NCI-H1105 treated with DMSO at 0.1 percent for 48 hours (cell line): ENCODE measurements at regions not wholly inside any gene's neighbourhood (a gene's known extent, or its start where the extent isn't known, plus 50 kb on each side); places are given as distances from the start of the nearest gene placed in this dataset.

Experiments used
- DNase-seq: peaks from one replicate; lab custom pipeline; 2025; lab: John Stamatoyannopoulos, UW

DNA sequence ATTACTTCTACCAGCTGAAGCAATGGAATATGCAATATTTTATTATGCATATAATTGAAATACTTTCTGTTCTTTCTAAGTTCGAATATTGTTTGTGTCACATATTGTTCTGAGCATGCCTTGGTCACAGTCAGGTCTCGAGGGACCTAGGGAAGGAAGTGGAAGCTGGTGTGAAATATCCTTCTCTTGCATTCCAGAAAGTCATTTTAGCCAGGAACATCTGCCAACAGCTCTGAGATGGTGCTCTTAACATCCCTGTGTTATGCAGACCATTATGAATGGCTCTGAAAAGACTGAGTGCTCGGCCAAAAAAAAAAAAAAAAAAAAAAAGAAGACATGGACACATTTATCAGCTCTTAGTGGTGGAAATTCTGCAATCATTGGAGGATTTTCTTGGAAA, 132.7 kb upstream of the JAG1 start:
- DNase-seq, result no peak

DNA sequence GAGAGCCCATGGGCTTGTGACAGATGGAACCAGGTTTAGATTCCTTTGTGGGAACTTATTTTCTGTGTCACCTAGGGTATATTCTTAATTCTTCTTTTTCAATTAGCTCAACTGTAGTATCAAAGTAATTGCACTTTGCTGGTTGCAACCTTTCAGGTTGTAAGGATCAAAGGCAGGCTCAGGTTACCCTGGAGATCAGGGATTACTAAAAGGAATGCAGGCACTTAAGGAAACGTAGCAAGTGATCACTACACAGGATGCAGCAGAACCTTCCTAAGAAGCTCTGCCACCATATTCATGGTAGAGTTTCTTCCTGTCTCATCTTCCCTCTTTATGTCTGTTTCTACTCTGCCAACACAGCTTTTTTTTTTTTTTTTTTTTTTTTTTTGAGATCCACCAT, 133.2 kb upstream of the JAG1 start:
- DNase-seq, result no peak

DNA sequence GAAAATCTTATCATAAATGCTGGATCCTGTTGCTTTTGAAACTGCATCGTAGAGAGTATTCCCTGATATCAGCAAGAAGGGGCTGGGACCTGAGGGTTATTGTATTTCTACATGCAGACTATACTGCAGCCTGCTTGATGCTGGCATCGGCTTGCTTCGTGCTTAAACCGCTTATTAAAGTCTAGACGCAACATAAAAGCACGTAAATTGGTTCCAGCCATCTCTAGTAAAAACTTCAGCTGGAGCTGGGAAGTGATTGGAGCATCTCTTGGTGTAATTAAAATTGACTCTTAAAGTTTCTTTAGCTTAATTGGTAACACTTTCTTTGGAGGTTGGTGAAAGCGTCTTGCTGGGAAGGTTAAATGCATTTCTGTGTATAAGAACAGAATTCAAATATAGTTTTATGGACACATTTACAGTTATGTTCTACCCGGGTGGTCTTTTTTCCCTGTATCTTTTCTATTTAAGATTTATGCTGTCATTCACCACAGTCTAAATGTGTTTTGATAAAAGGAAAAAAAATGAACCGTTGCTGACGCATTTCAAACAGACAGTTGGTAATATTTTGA, 139.0 kb upstream of the JAG1 start:
- no peak for DNase-seq

DNA sequence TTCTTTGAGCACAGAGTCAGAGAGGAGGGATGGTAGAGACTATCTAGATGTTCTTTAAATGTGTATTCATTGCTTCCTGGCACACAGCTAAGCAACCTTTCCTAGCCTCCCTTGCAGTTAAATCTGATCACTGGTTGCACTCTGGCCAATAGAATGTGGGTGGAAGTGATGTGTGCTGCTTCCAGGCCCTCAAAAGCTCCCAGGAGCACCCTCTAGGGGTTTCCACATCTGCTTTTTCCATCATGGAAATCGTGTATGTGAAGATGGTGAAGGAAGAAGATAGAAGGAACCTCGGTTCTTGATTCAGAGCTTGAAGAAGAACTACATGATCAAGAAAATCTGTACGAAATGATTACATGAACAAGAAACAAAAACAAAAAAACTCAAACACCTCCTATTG, 149.8 kb upstream of the JAG1 start:
- no peak for DNase-seq

DNA sequence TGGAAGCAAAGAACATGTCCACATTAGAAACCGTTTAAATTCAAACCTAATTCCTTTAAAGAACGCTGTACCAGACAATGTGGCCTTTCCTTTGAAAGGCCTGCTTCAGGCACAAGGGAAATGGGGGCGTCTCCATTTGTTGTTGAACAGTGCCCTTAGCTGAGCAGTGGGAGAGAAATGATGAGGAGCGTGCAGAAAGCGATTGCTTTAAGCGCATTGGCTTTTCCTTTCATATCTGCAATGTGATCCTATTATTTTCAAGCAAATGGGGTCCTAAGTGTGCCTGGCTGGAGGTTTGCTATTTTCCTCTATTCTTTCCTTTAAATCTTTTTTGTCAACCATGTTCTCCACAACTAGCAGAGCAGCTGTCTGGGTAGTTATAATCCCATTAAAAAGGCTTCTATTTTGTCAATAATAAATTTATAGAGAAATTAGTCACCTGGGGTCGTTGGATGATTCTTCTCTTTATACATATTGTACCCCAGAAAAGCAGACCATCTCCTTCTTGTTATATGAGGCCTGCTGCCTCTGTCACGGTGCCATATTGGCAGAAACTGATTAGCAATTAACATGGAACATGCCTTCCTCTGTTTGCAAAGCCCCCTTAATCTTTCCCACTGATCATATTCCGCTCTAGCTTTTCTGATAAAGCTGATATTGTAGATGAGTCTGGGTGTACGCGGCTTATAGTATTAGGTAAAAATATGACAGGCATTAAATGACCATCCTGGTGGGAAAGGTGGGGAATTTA, 151.1 kb upstream of the JAG1 start:
- DNase-seq, result no peak

DNA sequence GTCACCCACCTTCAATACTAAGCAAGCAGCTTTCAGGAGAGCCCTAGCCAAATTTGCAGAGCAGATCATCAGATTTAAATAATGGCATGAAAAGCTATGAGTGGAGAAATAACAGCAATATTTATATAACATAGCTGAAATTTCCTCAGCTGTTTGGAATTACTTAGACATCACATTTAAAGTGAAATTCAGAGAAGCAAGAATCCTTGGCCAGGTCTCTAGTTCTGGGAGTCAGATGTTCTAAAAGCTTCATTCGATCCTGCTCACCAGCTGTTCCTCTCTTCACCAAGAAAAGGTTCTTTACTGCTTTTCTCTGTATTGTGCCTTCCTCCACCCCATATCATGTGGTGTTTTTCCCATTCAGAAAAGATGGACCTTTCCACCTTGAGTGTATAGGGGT, 152.3 kb upstream of the JAG1 start:
- no peak for DNase-seq

DNA sequence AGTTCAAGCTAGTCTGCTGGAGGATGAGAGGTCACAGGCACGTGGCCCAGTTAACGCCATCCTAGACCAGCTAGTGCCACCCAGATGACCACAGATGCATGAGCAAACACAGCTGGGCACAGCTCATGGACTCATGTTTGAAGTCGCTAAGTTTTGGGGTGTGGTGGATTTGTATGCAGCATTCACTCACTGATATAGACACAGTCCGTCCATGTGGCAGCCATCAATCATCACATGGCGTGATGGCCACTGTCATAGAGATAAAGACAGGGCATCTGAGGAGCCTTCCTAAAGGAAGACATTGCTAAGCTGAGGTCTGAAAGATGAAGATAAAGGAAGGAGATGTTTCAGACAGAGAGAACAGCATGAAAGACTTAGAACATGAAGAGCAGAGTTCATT, 154.4 kb upstream of the JAG1 start:
- no peak for DNase-seq

DNA sequence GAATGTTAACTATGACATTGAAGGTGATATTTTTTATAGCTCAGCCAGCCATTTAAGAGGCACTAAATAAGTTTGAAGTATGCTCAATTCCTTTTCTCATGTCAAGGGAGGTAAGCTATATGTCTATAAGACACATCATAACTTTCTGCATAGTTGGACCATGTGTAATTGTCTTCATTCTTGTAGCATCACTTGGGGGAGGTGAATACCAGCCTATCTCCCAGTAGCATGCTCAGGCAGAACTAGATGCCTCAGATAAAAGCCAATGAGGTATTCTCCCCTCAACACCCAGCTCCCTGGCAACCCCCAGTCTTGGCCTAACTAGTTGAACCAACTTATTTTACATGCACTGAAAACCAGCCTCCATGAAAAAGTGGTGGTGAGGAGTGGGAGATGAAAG, 158.3 kb upstream of the JAG1 start:
- no peak for DNase-seq

DNA sequence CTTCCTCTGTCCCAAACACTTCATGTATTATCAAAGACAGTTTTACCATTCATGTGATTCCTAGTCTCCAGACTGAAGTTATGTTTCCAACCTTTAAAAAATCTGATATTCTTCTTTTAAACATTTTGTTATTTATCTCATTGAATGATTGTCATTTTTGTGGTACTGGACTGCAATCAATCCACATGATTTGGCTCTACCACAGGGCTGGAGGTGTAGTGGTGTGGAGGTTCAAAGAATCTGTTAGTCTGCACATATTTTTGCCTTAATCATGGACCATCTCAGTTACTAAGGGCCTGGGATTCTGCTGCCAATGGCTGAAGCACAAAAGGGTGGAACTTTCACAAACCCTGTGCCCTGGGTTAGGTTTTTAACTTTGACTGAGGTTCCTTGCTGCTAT, 164.1 kb upstream of the JAG1 start:
- no peak for DNase-seq

DNA sequence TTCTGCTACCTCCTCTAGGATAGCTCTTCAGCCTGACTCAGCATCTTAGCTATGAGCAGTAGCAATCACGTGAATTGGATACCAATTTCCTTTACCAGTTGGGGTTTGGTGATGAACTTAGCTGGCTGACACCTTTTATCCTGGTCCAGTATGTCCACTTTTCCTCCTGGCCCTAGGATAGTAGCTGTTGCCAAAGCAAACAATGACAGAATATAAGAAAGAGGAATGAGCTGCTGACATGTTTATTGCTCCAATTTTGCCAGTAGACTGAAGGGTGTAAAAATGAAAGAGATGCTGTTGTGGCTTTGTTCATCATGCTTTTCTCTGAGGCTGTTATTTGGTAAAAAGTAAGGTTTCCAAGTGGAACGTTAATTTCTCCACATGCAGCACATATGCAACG, 168.3 kb upstream of the JAG1 start:
- DNase-seq, result no peak

DNA sequence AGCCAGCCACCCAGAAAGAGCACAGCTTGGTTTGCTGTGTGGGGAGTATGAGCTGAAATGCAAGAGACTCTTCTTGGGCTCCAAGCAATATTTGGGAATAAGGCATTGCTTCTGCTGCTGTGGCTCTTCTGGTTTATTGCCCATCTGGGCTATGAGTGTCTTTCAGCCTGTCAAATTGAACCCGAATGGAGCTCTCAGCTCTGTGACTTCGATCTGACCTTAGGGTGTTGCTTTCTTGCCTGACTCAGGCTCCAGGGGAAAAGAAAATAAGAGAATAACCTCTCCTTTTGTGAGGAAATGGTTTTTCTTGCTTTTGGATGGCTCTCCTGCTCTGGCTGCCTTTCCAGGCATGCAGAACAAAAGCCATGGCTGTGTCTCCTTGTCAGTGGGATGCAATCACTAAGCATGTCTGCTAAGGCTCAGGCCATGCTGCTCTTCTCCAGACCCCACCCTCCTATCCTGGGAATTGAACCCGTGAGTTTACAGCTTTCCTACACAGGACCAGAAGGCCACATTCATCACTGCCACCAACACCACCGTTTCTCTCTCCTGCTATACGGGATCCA, 169.4 kb upstream of the JAG1 start:
- DNase-seq, result no peak

DNA sequence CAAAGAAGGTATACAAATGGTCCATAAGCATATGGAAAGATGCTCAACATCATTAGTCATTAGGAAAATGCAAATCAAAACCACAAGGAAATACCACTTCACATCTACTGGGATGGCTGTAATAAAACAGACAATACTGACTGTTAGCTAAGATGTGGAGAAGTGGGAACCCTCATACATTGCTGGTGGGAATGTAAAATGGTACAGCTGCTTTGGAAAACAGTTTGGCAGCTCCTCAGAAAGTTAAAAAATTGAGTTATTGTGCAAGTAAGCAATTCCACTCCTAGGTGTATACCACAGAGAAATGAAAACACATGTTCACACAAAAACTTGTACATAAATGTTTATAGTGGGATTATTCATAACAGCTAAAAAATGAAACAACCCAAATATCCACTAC, 173.0 kb upstream of the JAG1 start:
- no peak for DNase-seq

DNA sequence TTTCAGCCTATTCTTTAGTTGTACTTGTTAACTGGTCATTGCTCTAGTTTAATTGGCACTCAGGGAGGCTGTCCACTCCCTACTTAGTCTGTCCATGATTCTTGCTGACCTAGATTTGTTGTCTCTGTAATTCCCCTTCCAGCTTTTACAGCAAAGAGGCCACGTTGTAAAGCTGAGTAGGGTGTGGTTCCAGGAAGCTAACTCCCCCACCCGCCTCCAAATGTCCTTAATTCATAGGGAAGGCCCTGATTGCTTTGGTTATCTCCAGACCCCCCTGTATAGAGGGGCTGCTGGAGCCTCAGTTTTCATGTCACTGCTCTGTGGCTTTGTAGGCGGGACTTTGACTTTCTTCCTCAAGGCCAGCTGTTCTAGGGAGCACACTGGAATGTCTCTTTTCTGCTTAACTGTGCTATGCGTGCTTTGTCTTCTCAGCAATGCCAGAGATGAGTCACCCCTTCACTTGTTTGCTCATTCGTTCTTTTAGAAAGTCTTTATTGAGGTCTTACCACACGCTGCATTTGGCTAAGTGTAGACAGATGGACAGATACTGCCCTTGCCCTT, 175.1 kb upstream of the JAG1 start:
- DNase-seq, result no peak

DNA sequence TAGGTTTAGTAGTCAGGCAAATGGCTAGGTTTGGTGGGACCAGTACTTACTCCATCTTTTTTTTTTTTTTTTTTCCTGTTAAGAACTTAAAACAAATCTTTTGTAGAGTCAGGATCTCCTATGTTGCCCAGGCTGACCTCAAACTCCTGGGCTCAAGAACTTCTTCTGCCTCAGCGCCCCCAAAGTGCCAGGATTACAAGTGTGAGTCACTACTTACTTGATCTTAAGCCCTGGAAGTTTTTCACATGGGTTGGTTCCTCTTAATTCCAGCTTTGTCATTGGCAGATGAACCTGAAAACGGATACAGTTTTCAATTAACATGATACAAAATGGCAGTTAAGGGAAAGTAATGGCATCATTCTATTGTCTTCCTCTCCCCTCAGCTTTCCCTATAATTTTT, 179.4 kb upstream of the JAG1 start:
- no peak for DNase-seq

DNA sequence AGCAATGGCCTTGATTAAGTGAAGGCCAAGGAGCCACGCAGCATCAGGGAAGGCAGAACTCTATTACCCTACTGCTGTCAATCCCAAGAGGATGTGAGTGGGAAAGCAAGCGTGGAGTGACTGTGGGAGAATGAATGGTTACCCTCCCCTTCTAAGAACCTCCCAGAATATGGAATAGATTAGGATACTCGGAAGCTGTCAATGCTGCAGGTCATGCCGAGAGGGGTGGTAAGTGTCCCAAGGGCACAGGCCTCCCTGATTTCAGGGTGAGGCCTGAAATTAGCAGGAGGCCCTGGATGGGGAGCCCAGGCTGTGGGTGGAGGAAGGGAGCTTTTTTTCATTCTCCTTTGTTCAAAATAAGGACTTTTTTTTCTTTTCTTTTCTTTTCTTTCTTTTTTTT, 179.9 kb upstream of the JAG1 start:
- no peak for DNase-seq

DNA sequence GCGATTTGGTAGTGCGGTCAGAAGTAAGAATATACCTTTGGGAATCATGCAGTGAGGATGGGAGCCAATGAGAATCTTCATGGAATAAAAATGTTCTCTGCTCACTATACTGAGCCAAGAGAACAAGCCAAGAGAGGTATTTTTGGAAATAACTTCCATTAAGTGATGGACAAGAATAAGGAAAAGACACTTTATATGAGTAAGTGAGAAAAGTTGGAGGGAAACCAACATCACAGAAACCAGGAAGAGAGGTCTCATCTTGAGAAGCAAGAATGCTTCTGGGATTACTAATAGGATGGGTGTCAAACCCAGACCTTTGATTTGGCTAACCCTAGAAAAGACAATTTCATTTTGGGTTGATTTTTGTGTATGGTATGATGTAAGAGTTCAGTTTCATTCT, 181.2 kb upstream of the JAG1 start:
- DNase-seq, result no peak

DNA sequence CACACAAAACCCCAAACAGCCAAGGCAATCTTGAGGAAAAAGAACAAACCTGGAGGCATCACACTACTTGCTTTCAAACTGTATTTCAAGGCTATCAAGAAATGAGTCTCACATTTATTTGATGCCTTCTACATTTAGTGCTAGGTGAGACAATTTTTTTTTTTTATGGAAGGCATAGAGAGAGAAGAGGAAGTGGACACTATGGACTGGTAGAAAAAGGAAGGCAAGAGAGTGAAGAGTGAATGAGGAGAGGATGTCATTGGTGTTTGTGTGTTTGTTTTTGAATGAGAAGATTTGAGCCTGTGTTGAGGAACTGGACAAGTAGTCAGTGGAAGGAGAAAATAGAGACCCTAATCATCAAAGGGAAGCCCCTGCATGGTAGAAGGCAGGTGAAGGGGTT, 182.0 kb upstream of the JAG1 start:
- no peak for DNase-seq

DNA sequence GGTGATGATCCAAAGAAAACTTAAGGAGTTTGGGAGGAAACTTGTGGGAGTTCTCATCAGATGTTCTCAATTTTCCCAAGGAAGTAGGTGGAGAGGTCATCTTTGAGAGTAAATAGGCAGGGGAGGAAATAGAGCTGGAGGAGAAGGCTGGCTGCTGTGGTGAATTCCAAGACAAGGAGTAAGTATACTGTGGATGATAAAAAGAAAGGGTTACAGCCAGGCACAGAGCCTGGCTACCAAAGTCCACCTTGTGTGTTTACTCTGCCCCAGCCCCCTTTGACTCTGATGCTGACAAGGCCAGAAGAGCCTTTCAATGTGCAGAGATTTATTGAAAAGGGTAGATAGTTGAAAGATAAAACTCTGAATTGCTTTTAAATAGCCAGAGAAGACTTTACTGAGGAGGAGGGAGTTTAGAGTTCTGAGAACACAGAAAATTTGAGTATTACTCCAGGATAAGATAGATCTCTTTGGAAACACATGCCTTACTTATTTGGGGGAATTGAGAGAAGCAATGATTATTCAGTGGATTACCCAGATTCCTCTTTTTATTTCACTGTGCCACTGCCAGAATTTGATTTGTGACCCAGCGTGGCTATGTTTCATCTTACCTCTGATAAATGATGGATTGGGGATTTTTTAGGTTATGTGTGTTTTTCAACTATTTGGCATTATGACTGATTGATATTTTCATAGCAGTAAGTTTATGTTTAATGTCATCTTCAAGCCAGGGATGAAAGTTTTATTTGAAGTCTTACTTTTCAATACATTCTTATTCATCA, 182.6 kb upstream of the JAG1 start:
- DNase-seq, result no peak

DNA sequence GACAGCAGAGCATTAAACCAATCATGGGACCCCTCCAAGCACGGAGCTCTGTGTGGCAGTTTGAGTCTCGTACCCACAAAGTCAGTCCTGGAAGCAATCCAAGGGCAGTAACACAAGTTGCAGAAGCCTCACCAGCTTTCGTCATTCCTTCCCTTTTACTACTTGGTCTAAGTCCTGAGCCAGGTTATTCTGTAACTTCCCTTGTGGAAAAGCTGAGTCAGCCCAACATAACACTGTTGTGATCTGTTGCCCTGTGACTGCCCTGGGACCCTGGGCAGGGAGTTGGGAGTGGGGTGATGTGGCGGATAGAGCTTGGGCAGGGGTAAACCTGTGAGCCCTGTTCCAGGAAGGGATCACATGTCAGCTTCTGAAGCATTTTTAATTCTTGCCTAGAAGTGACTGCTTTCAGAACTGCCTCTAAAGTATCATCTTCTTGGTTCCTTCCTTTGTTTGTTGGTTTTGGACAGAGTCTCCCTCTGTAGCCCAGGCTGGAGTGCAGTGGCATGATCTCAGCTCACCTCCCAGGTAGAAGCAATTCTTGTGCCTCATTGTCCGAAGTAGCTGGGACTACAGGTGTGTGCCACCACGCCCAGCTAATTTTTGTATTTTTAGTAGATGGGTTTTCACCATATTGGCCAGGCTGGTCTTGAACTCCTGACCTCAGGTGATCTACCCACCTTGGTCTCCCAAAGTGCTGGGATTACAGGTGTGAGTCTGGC, 183.7 kb upstream of the JAG1 start:
- no peak for DNase-seq

DNA sequence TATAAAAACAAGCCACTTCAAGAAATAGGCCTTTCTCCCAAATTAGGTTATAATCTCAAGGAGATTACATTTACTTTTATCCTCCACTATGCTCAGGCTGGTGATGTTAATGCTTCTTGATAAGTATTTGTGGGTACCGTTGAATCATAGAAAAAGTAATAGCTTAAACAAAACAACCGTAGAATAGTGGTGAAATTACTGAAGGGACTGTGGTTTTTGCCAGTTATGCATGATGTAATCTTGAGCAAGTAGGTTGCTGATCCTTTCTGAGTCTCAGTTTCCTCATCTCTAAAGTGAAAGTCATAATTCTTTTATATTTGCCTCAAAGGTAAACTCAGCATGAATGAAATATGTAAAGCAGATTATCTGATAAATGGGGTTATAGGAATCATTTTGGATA, 187.3 kb upstream of the JAG1 start:
- DNase-seq, result no peak

DNA sequence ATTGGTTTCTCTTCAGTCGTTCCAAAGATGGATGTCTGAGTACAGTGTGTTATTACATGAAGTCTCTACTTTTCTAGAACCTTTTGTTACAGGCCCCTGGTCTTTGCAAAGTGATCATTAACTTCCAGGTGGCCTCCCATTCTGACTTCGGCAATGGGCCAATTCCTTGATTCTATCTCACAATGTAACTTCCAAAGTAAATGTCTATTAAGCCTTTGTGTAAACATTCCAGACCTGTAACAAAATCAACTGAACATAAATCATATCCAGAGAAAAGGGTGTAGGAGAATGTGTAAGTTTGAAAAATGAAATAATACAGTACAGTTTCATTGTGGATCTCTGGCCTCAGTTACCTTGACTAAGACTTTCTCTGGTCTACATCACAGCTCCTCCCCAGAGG, 187.8 kb upstream of the JAG1 start:
- DNase-seq, result peak; percentile 82
